OCI-LY7 (cell line): ENCODE measurements at regions not wholly inside any gene's neighbourhood (a gene's known extent, or its start where the extent isn't known, plus 50 kb on each side); places are given as distances from the start of the nearest gene placed in this dataset.

ENCODE experiments used
- EZH2phosphoT487 ChIP-seq: fragments of 200-600 bp; sonication (generic); IDR thresholded peaks from 2 replicates; pipeline ENCODE4 v1.6.1; 2018; ENCODE audit warnings: low read depth, borderline replicate concordance, mild to moderate bottlenecking, mixed run types, antibody characterized with exemption, low read length, moderate library complexity, mixed read lengths
- TF ChIP-seq, protein P1 (sequence below): fragments of 200-600 bp; sonication (generic); conservative IDR thresholded peaks from 2 replicates; pipeline ENCODE4 v1.5.1; 2014; ENCODE audit warnings: mild to moderate bottlenecking, antibody characterized with exemption, low read length, moderate library complexity, mixed read lengths

DNA sequence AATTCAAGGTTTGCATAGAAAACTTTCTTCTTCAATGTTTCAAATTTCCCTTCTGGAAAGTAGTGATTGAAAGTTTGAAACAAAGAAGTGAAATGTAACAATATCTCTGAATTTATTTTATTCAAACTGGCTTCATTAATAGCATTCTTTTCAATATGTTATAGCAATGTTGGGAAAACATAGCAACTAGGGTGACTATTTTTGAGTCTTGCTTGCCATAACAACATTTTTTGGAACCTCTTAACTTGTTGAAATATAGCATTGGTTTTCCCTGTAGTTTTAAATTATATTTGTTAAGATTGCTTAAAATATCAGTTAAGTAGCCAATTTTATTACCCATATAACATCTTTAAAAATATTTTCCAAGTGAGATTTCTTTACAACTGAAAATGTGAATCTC lies 141.7 kb upstream of the OSR1 start:
- TF ChIP-seq, protein P1, sequence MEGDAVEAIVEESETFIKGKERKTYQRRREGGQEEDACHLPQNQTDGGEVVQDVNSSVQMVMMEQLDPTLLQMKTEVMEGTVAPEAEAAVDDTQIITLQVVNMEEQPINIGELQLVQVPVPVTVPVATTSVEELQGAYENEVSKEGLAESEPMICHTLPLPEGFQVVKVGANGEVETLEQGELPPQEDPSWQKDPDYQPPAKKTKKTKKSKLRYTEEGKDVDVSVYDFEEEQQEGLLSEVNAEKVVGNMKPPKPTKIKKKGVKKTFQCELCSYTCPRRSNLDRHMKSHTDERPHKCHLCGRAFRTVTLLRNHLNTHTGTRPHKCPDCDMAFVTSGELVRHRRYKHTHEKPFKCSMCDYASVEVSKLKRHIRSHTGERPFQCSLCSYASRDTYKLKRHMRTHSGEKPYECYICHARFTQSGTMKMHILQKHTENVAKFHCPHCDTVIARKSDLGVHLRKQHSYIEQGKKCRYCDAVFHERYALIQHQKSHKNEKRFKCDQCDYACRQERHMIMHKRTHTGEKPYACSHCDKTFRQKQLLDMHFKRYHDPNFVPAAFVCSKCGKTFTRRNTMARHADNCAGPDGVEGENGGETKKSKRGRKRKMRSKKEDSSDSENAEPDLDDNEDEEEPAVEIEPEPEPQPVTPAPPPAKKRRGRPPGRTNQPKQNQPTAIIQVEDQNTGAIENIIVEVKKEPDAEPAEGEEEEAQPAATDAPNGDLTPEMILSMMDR: no peak
- TF ChIP-seq EZH2phosphoT487: no peak
